K562 (cell line): ENCODE measurements at regions not wholly inside any gene's neighbourhood (a gene's known extent, or its start where the extent isn't known, plus 50 kb on each side); places are given as distances from the start of the nearest gene placed in this dataset.

Experiments used
- DEAF1 ChIP-seq: fragments of 450-650 bp; formaldehyde crosslinking; IDR thresholded peaks from 2 replicates; pipeline ENCODE4 v1.4.0; 2020; ENCODE audit warnings: mild to moderate bottlenecking, moderate library complexity
- EP400 ChIP-seq: fragments of 450-650 bp; IDR thresholded peaks from 2 replicates; pipeline ENCODE4 v1.6.1; 2017; ENCODE audit warnings: antibody characterized with exemption, mild to moderate bottlenecking, moderate library complexity
- KLF1 ChIP-seq: fragments of 450-650 bp; IDR thresholded peaks from 2 replicates; pipeline ENCODE4 v1.6.1; 2016; ENCODE audit warnings: missing genetic modification characterization, missing compliant biosample characterization
- MGA ChIP-seq: fragments of 450-650 bp; IDR thresholded peaks from 2 replicates; pipeline ENCODE4 v1.6.1; 2016; ENCODE audit warnings: mild to moderate bottlenecking, moderate library complexity
- NFATC3 ChIP-seq: fragments of 450-650 bp; IDR thresholded peaks from 2 replicates; pipeline ENCODE4 v1.6.1; 2017; ENCODE audit warnings: mild to moderate bottlenecking
- RREB1 ChIP-seq: fragments of 250-450 bp; sonication (Bioruptor Pico); IDR thresholded peaks from 2 replicates; pipeline ENCODE4 v1.4.0; 2020
- SREBF1 ChIP-seq: fragments of 150-350 bp; IDR thresholded peaks from 2 replicates; pipeline ENCODE4 v1.6.1; 2014; ENCODE audit warnings: antibody characterized with exemption, low read depth, low read length, borderline replicate concordance

GRCh38 chr4:134747108-134747805 is 545.7 kb upstream of the PABPC4L start (continued):
- TF ChIP-seq MGA (no peak), KLF1 (no peak), SREBF1 (no peak), DEAF1 (no peak), EP400 (no peak), RREB1 (CRISPR knock-in tag) (no peak), NFATC3 (no peak)
